Heart left ventricle (tissue), 13 donors: ENCODE measurements at regions not wholly inside any gene's neighbourhood (a gene's known extent, or its start where the extent isn't known, plus 50 kb on each side); places are given as distances from the start of the nearest gene placed in this dataset.

Source experiments
- CTCF ChIP-seq, 12 donors: fragments of 200-600 bp; sonication (generic) in 4 of 12; IDR thresholded peaks; one replicate each; pipeline versions ENCODE4 v1.5.0 to v1.8.0; 2018 to 2022; ENCODE audit warnings: antibody characterized with exemption in 12 of 12, mild to moderate bottlenecking in 5 of 12
- POLR2A ChIP-seq, 2 donors: fragments of 450-650 bp; IDR thresholded peaks; one replicate each; pipeline ENCODE4 v1.6.1; 2017; ENCODE audit warnings: antibody characterized with exemption in 2 of 2, mild to moderate bottlenecking in 2 of 2, moderate library complexity in 2 of 2
- donor health status: ischemic (EF 13 %, LVEDD 7.1; RV severe dilation, severe dysfunction).
- donor health status: DM: no; HTN: yes; CAD: no.
- donor health status: DM: no; HTN: no; CAD: no.
- donor health status: ischemic (EF 25% LVEDD 6.9; RV normal size, moderate dysfunction).
- donor health status: ischemic (EF 25% LVEDD 5.7; RV mildly dilated, moderate dysfunction).
- donor health status: ischemic (EF 35%, LVEDD 5.7; RV mildly dilated, moderate dysfunction).
- donor health status: nonischemic (EF 11% LVEDD 7.7; RV severe dilation, severe dysfunction).
- donor health status: DM: yes; HTN: yes; CAD: no.
- donor health status: PGD.
- donor health status: ischemic (EF 29% LVEDD 5.4; RV normal size, mild dysfunction).
- donor health status: nonischemic (EF 23%, LVEDD 6.1; RV moderate dilation, normal function).

GRCh38 chr14:38490273-38490672 lies 234.4 kb upstream of the CLEC14A start:
- no peak for TF ChIP-seq CTCF (IDR thresholded peaks at IDR 0.05)
- no peak for TF ChIP-seq POLR2A (IDR thresholded peaks at IDR 0.05)
